ENCODE measurements at regions not wholly inside any gene's neighbourhood (a gene's known extent, or its start where the extent isn't known, plus 50 kb on each side); places are given as distances from the start of the nearest gene placed in this dataset.

- TF ChIP-seq, protein P1, sequence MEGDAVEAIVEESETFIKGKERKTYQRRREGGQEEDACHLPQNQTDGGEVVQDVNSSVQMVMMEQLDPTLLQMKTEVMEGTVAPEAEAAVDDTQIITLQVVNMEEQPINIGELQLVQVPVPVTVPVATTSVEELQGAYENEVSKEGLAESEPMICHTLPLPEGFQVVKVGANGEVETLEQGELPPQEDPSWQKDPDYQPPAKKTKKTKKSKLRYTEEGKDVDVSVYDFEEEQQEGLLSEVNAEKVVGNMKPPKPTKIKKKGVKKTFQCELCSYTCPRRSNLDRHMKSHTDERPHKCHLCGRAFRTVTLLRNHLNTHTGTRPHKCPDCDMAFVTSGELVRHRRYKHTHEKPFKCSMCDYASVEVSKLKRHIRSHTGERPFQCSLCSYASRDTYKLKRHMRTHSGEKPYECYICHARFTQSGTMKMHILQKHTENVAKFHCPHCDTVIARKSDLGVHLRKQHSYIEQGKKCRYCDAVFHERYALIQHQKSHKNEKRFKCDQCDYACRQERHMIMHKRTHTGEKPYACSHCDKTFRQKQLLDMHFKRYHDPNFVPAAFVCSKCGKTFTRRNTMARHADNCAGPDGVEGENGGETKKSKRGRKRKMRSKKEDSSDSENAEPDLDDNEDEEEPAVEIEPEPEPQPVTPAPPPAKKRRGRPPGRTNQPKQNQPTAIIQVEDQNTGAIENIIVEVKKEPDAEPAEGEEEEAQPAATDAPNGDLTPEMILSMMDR (conservative IDR thresholded peaks at IDR 0.05; ENCODE audit: low read depth in 2 of 2) = no peak
- TF ChIP-seq POLR2AphosphoS5 (IDR thresholded peaks at IDR 0.05; ENCODE audit: low read depth) (no peak), REST (IDR thresholded peaks at IDR 0.05; ENCODE audit: unreplicated experiment) (no peak), EZH2phosphoT487 (IDR thresholded peaks at IDR 0.05; ENCODE audit: unreplicated experiment) (no peak), STAT1 (IDR thresholded peaks at IDR 0.05; ENCODE audit: unreplicated experiment) (no peak), EZH2 (IDR thresholded peaks at IDR 0.05; ENCODE audit: low read depth, unreplicated experiment) (no peak), CREB1 (CRISPR knock-in tag; IDR thresholded peaks at IDR 0.05; ENCODE audit: low read depth) (no peak), ZNF331 (CRISPR knock-in tag; IDR thresholded peaks at IDR 0.05; ENCODE audit: low read depth) (no peak)
These were observed 1134.4 kb downstream of the XPNPEP1 start for GRCh38 chr10:108788891-108789290.

Data from GM23338 (cell line).